ENCODE measurements at regions not wholly inside any gene's neighbourhood (a gene's known extent, or its start where the extent isn't known, plus 50 kb on each side); places are given as distances from the start of the nearest gene placed in this dataset.
"Not testable (repeated sequence)": the region's sequence is repeated elsewhere in the genome, so short reads cannot be mapped to it uniquely, and the experiment has no call there.

- H3K36me3 Mint-ChIP-seq: no peaks in the 10 kb centered on the region
- DNase-seq: no peak
- H3K4me3 Mint-ChIP-seq: no peak overlapping the region
- H3K9me3 Mint-ChIP-seq: peaks cover 0 to 1% (median 0%) of the 10 kb centered on the region in 6 donors
- peaks cover 1 to 5% (median 3%) of the 10 kb centered on the region in 3 donors for H3K27me3 Mint-ChIP-seq (ENCODE audit: low read depth in 3 of 3)
- no peak overlapping the region for H3K27ac Mint-ChIP-seq
- no peaks in the 10 kb centered on the region for H3K4me1 Mint-ChIP-seq
Measured at GRCh38 chr3:73258057-73258456, 196.6 kb downstream of the EBLN2 start.

- Mint-ChIP-seq H3K9me3 (peaks cover 0 to 1% (median 0%) of the 10 kb centered on the region in 6 donors), H3K27me3 (ENCODE audit: low read depth in 3 of 3) (peaks cover 0 to 3% (median 1%) of the 10 kb centered on the region in 3 donors), H3K4me3 (no peak overlapping the region), H3K36me3 (no peaks in the 10 kb centered on the region), H3K4me1 (no peaks in the 10 kb centered on the region), H3K27ac (no peak overlapping the region)
- DNase-seq: no peak
Measured at GRCh38 chr3:73259291-73259690, 197.8 kb downstream of the EBLN2 start.

GRCh38 chr3:73259856-73260255 lies 198.4 kb downstream of the EBLN2 start:
- peaks cover 0 to 4% (median 3%) of the 10 kb centered on the region in 3 donors for H3K27me3 Mint-ChIP-seq (ENCODE audit: low read depth in 3 of 3)
- H3K4me1 Mint-ChIP-seq: no peaks in the 10 kb centered on the region
- DNase-seq: no peak
- H3K9me3 Mint-ChIP-seq: peaks cover 0 to 1% (median 0%) of the 10 kb centered on the region in 6 donors
- no peak overlapping the region for H3K4me3 Mint-ChIP-seq
- H3K36me3 Mint-ChIP-seq: no peaks in the 10 kb centered on the region
- H3K27ac Mint-ChIP-seq: no peak overlapping the region

GRCh38 chr3:73266558-73266957 lies 205.1 kb downstream of the EBLN2 start:
- not testable (repeated sequence) for H3K27ac Mint-ChIP-seq; DNase-seq; H3K4me3 Mint-ChIP-seq; H3K27me3 Mint-ChIP-seq (ENCODE audit: low read depth in 3 of 3); H3K36me3 Mint-ChIP-seq; H3K9me3 Mint-ChIP-seq; H3K4me1 Mint-ChIP-seq

- not testable (repeated sequence) for H3K36me3 Mint-ChIP-seq; H3K4me1 Mint-ChIP-seq; H3K27ac Mint-ChIP-seq; H3K4me3 Mint-ChIP-seq; DNase-seq; H3K27me3 Mint-ChIP-seq (ENCODE audit: low read depth in 3 of 3); H3K9me3 Mint-ChIP-seq
Measured at GRCh38 chr3:73269126-73269525, 207.7 kb downstream of the EBLN2 start.

- H3K36me3 Mint-ChIP-seq: no peaks in the 10 kb centered on the region
- no peak for DNase-seq
Measured at GRCh38 chr3:73270839-73271483, 209.5 kb downstream of the EBLN2 start.

GRCh38 chr3:73273341-73273740 lies 211.9 kb downstream of the EBLN2 start:
- peaks cover 0 to 6% (median 0%) of the 10 kb centered on the region in 6 donors for H3K9me3 Mint-ChIP-seq
- no peaks in the 10 kb centered on the region for H3K36me3 Mint-ChIP-seq
- DNase-seq: no peak
- H3K27me3 Mint-ChIP-seq (ENCODE audit: low read depth in 3 of 3): peaks cover 0 to 9% (median 0%) of the 10 kb centered on the region in 3 donors
- no peaks in the 10 kb centered on the region for H3K4me1 Mint-ChIP-seq
- H3K27ac Mint-ChIP-seq: no peak overlapping the region
- no peak overlapping the region for H3K4me3 Mint-ChIP-seq

More at GRCh38 chr3:73270839-73271483, 209.5 kb downstream of the EBLN2 start:
- Mint-ChIP-seq H3K27ac (no peak overlapping the region), H3K4me3 (no peak overlapping the region), H3K4me1 (no peaks in the 10 kb centered on the region), H3K9me3 (peaks cover 0 to 7% (median 0%) of the 10 kb centered on the region in 6 donors), H3K27me3 (ENCODE audit: low read depth in 3 of 3) (no peaks in the 10 kb centered on the region)

GRCh38 chr3:73280746-73281145 lies 219.3 kb downstream of the EBLN2 start:
- no peak for DNase-seq
- Mint-ChIP-seq H3K36me3 (no peaks in the 10 kb centered on the region), H3K4me1 (no peaks in the 10 kb centered on the region), H3K4me3 (no peak overlapping the region), H3K9me3 (peaks cover 0 to 7% (median 0%) of the 10 kb centered on the region in 6 donors), H3K27me3 (ENCODE audit: low read depth in 3 of 3) (peaks cover 0 to 9% (median 4%) of the 10 kb centered on the region in 3 donors), H3K27ac (no peak overlapping the region)

- Mint-ChIP-seq H3K9me3 (peaks cover 0 to 4% (median 0%) of the 10 kb centered on the region in 6 donors), H3K27me3 (ENCODE audit: low read depth in 3 of 3) (peaks cover 0 to 5% (median 2%) of the 10 kb centered on the region in 3 donors), H3K27ac (no peak overlapping the region), H3K4me1 (no peaks in the 10 kb centered on the region), H3K36me3 (no peaks in the 10 kb centered on the region), H3K4me3 (no peak overlapping the region)
- no peak for DNase-seq
Measured at GRCh38 chr3:73284472-73284871, 223.0 kb downstream of the EBLN2 start.

- no peak overlapping the region for H3K4me3 Mint-ChIP-seq
- no peaks in the 10 kb centered on the region for H3K36me3 Mint-ChIP-seq
- no peaks in the 10 kb centered on the region for H3K4me1 Mint-ChIP-seq
- no peaks in the 10 kb centered on the region for H3K9me3 Mint-ChIP-seq
- H3K27me3 Mint-ChIP-seq (ENCODE audit: low read depth in 3 of 3): peaks cover 0 to 3% (median 1%) of the 10 kb centered on the region in 3 donors
- H3K27ac Mint-ChIP-seq: no peak overlapping the region
- DNase-seq: no peak
Measured at GRCh38 chr3:73291541-73291940, 230.1 kb downstream of the EBLN2 start.

GRCh38 chr3:73292220-73292619 lies 230.8 kb downstream of the EBLN2 start:
- no peak overlapping the region for H3K4me3 Mint-ChIP-seq

GRCh38 chr3:73294537-73294936 lies 233.1 kb downstream of the EBLN2 start:
- Mint-ChIP-seq H3K4me3 (no peak overlapping the region), H3K27me3 (ENCODE audit: low read depth in 3 of 3) (peaks cover 0 to 4% (median 0%) of the 10 kb centered on the region in 3 donors), H3K9me3 (peaks cover 0 to 2% (median 0%) of the 10 kb centered on the region in 6 donors), H3K4me1 (no peaks in the 10 kb centered on the region), H3K27ac (no peak overlapping the region), H3K36me3 (no peaks in the 10 kb centered on the region)
- DNase-seq: no peak

More at GRCh38 chr3:73292220-73292619, 230.8 kb downstream of the EBLN2 start:
- Mint-ChIP-seq H3K4me1 (no peaks in the 10 kb centered on the region), H3K36me3 (no peaks in the 10 kb centered on the region), H3K27me3 (ENCODE audit: low read depth in 3 of 3) (peaks cover 0 to 2% (median 0%) of the 10 kb centered on the region in 3 donors), H3K27ac (no peak overlapping the region), H3K9me3 (no peaks in the 10 kb centered on the region)
- DNase-seq: no peak

GRCh38 chr3:73295876-73296635 lies 234.6 kb downstream of the EBLN2 start:
- peaks cover 0 to 5% (median 0%) of the 10 kb centered on the region in 3 donors for H3K27me3 Mint-ChIP-seq (ENCODE audit: low read depth in 3 of 3)
- no peaks in the 10 kb centered on the region for H3K36me3 Mint-ChIP-seq
- H3K27ac Mint-ChIP-seq: no peak overlapping the region
- no peaks in the 10 kb centered on the region for H3K4me1 Mint-ChIP-seq
- H3K4me3 Mint-ChIP-seq: no peak overlapping the region
- DNase-seq: no peak
- peaks cover 0 to 2% (median 0%) of the 10 kb centered on the region in 6 donors for H3K9me3 Mint-ChIP-seq

GRCh38 chr3:73296859-73297258 lies 235.4 kb downstream of the EBLN2 start:
- no peaks in the 10 kb centered on the region for H3K4me1 Mint-ChIP-seq
- no peak overlapping the region for H3K27ac Mint-ChIP-seq
- no peaks in the 10 kb centered on the region for H3K36me3 Mint-ChIP-seq
- H3K27me3 Mint-ChIP-seq (ENCODE audit: low read depth in 3 of 3): peaks cover 0 to 8% (median 0%) of the 10 kb centered on the region in 3 donors
- H3K4me3 Mint-ChIP-seq: no peak overlapping the region
- DNase-seq: no peak
- H3K9me3 Mint-ChIP-seq: peaks cover 0 to 2% (median 0%) of the 10 kb centered on the region in 6 donors

All from immature natural killer cell (primary cell).